ENCODE measurements at regions not wholly inside any gene's neighbourhood (a gene's known extent, or its start where the extent isn't known, plus 50 kb on each side); places are given as distances from the start of the nearest gene placed in this dataset.

DNA sequence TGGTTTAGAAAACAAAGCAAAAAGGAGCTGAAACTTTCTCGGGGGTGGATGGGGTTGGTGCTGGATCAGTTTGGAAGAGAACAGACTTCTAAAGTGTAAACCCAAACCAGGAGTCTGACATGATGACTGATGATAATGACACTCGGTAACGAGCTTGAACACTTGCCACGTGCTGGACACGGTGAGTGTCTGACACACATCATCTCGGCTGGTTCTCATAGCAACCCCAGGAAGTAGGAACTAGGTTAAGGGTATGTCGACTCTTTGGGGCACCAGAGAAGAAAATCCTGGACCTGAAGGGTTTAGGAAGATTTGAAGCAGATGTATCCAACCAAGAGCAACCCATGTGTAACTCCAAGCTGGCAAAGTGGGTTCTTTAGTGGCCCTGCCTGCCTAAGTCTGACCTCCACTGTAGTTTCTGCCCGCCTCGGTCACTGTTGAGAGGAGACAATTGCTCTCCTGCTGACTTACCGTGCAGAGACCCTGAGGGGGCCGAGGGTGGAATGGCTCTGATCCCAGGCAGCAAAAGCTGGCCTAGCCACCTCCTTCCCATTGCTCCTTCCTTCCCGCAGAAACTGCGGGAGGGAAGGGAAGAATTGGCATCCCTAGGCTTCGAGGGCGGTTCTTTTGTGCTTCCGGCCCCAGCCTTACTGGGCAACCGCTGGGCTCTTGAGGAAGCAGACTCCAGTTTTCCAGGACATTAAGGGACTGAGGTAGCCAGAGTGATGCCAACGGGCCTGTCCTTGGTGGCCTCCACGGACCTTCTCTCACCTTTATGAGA lies 156.0 kb downstream of the TOMM20 start:
- DNase-seq: no peak

DNA sequence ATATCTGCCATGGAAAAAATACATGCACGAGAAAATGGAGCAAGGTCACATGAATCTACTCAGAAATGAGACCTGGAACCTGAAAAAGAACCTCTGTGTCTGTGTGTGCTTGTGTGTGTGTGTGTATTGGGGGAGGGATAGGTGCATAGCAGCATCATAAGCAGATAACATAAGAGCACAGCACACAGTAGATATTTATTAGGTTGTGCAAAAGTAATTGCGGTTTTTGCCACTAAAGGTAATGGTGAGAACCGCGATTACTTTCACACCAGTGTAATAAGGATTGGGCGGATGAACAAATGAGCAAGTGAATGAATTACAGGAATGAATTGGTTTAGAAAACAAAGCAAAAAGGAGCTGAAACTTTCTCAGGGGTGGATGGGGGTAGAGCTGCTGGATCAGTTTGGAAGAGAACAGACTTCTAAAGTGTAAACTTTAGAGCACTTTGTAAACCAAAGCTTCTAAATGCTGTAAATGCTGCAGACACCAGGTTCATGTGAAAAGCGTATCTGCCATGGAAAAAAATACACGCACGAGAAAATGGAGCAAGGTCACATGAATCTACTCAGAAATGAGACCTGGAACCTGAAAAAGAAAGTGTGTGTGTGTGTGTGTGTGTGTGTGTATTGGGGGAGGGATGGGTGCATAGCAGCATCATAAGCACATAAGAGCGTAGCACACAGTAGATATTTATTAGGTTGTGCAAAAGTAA lies 156.9 kb downstream of the TOMM20 start:
- no peak for DNase-seq

DNA sequence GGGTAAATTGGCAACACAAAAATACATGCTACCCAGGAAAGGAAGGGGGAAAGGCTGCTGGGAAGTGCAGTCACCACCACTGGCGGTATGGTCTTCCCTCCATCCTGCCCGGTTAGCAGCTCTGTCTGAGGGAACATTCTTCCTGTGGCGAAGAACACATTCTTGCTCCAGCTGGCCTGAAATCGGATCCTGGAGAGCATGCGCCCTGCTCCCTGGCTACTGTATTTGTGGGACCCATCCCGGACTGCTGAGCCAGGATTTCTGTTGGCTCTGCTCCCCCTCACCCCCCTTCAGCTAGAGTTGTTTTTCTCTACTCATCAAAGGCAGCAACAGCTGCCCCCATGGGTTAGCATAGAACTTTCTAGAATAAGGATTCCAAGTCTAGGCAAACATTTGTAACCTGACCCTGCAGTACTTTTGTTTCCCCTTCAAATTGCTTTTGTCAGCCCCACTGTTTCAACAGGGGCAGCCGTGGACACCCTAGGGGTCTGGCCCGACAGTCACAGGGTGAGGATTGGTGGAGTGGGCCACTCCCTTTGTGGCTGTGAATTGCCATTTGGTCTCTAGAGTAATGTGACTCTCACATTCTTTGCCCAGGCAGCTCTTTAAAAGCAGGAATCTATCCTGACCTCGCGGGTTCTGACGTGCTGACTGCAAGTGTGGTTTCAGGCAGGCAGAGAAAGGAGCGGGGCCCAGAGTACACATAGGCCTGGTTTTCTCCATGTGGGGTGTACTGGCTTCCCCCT lies 157.7 kb downstream of the TOMM20 start:
- DNase-seq: no peak

DNA sequence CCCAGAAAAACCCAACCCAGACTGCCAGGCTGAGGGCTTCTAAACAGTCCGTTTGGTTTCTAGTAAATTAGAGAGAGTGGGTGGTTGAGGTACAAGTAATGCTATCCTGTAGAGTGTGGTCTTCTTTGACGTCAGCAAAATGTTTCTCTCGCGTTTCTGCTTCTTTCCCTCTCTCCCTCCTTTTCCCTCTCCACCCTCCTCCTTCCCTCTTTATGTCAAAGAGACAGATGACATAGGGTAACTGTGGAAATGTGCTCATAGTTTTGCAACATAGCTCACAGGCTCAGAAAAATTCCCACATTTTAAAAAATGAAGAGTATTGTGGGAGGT lies 158.3 kb downstream of the TOMM20 start:
- DNase-seq: no peak

DNA sequence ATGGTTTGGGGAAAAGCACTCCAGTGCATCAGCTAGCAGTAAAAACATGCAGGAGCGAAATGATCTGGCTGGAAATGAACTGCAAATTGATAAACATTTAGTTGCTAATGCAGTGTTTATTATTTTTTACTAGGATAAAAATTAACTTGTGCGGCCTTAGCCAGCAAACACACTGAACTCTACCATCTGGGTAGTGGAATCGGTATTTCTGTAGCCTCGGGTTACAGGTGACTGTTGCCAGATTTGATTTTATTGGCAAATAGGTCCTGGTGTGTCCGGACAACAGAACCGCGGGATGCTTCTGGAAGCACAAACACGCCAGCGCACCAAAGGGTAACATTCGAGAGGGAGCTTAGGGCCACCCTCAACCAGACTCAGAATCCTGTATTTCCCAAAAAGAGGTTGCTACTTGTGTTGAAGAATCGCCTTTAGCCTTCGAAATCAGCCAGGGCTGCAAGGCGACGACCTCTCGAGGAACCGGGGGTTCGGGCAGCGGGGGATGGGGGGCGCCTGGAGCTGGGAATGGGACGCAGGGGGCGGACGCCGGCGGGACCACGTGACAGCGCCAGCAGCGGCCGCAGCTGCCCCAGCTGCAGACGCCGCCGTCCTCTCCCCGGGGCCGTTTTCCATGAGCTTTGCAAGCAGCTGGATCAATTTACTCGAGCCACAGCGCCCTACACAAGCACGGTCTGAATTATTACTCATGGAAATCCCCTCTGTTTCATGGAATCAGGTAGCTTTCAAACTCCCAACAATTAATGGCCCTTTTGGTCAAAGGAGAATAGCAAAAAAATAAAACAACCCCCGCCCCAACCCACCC lies 158.8 kb downstream of the TOMM20 start:
- peak; percentile 37 for DNase-seq

DNA sequence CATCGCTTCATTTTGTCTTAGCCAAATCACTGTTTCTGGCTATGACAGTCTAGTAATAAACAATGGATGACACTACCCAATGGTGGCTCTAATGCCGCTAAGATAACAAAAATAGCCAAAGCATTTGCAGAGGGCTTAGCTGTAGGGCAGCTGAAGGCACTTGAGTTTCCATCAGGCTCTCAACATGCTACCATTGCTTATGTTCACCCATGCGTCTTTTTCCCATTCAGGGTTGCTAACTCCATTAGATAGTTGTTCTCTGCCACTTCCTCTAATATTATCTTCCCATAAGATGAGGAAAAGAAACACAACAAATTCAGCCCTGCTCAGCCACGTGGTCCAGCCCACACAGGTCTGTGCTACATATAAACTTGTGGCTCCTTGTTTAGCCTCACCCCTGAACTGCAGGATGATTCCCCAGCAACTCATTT lies 159.6 kb downstream of the TOMM20 start:
- DNase-seq: no peak

DNA sequence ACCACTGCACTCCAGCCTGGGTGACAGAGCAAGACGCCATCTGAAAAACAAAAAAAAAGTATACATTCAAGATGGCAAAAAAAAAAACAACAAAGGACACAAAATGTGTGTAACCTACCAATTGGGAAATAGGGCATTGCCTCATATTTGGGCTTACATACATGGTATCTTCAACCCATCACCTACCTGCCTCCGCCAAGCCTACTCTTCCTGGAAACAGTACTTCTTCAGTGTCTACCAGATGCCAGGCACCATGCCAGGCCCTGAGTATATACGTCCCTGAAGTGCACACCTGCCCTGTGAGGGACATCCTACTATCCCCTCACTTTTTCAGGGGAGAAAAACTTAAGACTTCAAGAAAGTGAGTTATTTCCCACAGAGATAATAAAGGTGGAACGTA lies 160.2 kb downstream of the TOMM20 start:
- no peak for DNase-seq

DNA sequence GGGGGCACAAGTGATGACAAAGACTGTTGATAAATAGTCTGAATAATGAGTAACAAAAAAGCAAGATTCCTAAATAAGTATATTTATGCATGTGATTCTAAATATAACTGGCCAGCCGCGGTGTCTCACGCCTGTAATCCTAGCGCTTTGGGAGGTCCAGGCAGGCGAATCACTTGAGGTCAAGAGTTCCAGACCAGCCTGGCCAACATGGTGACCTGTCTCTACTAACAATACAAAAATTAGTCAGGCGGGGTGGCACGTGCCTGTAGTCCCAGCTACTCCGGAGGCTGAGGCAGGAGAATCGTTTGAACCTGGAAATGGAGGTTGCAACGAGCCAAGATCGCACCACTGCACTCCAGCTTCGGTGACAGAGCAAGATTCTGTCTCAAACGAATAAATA lies 161.5 kb downstream of the TOMM20 start:
- no peak for DNase-seq

DNA sequence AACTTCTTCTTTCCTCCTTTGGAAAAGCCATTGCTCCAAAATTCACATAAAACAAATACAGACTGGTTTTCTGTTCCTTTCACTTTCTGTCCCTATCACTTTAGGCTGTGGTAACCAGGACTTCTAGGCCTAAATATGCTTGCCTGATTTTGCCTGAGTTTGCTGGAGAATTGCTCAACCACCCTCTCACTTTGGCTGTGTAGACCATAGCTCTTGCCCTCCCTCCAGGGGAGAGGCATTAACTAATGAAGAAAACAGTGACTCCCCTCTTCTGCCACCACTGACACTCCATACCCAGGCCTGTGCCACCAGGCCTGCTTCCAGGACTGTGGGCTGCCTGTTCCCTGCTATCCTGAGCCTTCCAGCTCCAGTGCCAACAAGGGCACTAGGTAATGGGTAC lies 163.5 kb downstream of the TOMM20 start:
- no peak for DNase-seq

DNA sequence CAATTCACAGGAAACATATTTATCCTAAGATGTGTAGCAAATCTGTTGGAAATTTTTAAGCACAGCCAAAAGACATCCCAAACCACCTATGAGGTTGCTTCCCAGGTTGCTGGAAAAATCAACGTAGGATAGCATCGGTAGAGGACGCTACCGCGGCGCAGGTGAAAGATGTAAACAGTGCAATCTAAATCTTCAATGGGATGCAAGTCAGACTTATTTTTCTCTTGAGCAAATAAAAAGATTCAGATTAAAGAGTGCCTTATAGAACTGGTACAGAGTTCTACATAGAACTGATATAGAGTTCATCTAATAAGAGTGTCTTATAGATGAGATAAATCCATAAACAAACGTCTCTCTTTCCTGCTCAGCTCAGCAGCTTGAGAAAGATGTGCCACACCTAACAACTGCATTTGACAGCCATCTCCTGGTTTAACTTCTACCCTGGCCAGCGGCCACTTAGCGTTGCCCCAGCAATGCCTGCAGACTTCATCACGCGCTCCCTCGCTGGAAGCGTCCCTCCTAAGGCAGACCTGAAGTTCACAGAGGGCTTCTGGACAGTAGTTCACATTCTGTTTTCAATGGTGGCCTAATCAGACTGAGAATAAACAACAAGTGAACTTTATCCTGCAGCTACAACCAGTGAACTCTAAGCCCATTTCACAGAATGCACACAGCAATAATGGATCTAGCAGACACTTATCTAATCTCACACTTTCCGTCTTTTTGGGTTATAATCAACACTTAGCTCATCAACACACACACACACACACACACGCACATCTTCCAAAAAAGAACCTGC lies 164.5 kb downstream of the TOMM20 start:
- no peak for DNase-seq

DNA sequence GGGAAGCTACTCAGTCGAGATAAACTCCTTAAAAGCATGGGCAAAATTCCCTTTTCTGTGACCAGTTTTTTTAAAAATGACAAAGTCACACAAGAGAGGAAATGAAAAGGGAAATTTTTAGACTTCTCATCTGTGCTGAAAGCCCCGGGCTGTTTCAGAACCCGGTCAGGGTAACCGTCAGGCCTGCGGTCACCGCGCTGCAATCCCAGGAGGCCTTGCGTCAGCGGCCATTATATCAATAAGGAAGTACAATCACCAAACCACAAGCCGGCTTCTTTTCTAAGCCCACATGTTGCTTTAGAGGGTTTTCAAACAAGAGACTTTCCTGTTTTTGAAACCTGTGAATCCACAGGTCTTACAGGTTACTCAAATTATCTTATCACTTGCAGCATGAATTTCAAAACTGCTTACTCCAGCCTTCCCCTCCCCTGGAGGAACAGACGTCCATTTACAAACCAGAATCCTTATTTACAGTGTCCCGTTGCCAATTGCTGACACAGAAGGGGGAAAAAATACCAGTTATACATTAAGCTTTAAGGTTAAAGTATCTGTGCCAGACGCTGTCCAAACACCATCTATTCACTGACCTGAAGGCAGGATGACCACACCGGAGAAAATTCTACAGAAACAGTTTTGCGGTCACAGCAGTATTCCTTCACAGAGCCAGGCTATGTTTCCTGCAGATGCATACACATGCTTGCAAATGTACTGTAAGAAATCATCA lies 165.3 kb downstream of the TOMM20 start:
- DNase-seq: no peak

DNA sequence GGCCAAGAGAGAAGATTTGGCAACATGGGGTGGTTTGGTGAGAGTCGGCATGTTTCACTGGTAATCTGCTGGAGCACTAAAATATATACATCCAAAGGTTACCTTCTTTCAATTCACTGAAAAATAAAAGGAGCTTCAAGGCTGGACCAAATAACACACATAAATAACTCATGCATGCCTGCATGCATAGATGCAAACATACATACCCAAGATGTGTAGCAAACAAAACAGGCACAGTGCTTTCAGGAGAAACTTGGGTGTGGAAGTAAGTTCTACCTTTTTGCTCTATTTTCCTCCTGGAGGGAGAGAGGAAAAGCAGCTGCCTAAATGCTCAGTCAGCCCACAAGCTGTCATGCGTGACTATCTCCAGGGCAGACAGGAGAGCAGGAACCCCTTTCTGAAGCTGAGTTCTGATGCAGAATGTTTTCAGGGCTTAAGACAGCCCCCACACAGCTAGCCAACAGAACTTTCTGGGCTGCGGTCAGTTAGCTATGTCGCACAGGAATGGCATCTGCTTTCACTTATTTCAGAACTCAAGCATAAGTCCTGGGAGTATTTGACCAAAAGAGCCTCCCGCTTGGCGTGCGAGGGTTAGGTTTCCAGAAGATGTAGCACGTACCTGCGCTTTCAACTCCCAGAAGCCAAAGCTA lies 166.2 kb downstream of the TOMM20 start:
- DNase-seq: peak; percentile 42

DNA sequence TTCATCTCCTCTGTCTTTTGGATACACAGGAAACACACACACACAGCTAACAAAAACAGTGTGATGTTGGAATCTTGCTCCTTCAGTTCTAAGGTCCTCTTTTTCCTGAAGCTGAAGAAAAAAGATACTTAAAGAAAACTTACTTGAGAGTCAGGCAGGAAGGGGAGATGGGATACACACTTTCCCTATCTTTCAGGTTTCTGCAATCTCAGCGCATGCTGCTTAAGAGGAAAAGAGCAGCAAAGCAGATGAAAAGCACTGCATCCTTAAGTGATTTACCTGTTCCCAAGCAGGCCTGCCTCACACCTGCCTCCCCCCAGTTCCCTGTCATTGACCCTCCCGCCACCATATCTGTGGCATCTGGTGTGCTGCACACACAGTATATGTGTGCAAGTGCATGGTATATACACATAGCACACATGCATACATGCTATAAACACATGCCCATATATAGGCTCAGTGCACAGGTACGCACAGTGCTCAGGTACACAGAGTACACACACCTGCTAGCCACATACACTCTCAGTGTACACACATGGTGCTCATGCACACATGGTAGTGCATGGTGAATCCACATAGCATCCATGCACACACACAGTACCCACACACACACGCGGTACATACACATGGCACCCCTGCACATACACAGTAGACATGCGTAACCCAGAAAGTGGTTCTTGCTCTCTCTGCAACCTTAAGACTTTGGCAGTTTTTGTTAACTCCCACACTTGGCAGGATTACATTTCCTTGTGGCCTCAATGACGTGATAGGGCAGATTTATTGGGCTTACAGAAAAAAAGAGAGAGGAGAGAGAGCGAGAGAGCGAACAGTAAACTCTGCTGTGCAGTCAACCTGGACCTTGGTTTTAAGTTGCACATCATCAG lies 166.9 kb downstream of the TOMM20 start:
- no peak for DNase-seq

DNA sequence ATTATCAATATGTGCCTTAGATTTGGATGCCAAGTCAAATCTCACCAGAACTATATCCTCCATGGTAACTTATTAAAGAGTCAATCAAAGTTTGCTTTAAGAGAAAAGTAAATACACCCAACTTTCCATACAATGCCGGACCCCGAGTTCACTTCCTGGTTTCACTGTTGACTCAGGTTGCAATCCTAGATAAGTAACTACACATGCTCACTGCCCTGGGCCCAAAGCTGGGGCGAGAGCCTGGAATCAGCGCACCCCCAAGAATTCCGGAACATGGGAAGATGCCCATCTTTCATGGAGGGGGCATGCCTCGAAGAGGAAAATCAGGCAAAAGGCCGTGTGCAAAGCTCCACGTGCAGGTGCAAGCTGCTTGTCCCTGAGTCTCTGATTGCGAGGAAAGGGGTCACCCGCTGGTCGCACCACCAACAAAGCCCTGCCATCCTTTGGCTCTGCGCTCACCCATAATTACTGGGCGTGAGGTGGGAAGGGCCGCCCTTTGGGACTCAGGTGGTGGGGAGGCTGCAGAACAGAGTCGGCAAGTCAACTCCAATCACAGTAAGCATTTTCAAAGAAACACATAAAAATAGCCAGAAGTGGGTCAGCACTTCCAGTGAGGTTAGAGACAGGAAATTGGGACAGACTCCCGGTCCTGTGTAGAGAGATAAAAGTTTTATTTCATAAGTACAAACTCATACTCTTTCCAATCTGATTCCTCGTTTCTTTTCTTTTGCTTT lies 167.7 kb downstream of the TOMM20 start:
- no peak for DNase-seq

DNA sequence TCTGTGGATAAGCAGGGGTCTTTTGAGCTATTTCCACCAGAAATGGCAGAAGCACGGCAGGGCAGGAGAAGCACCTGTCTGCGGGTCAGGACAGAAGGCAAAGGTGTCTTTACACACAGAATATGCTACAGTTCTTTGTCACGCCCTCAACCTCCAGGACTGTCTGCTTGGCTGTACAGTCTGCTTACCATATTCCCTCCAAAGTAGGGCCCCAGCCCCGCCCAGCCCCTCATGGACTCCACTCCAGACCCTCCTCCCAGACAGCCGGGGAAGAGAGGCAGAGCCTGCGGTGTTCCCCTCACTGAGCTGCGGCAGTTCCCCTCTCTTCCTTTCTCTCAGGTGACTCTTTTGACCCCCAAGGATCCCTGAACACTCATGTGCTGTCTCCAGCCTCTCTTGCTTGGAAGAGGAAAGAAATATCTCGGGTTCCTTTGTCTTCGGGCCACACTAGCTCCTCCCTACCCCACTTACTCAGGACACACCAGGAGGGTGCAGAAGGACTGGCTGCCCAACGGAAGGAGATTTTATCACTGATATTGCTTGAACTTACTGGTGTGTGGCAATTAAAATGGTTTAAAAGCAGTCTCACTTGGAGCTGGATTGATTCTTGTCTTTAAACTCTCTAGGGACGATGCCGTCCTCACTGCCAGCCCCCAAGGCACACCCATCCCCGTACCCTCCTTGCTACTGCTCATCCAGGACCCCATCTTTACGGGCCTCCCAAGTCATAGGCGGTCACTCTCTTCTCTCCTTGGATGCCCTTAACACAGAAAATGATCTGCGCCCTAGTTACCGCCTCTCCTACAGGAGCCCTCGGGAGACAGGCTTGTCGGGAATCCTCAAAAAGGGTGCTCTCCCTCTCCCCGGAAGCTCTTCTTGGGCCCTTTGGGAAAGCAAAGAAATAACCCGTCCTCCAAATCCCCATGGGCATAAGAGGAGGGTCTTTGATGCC lies 169.7 kb downstream of the TOMM20 start:
- DNase-seq: no peak

DNA sequence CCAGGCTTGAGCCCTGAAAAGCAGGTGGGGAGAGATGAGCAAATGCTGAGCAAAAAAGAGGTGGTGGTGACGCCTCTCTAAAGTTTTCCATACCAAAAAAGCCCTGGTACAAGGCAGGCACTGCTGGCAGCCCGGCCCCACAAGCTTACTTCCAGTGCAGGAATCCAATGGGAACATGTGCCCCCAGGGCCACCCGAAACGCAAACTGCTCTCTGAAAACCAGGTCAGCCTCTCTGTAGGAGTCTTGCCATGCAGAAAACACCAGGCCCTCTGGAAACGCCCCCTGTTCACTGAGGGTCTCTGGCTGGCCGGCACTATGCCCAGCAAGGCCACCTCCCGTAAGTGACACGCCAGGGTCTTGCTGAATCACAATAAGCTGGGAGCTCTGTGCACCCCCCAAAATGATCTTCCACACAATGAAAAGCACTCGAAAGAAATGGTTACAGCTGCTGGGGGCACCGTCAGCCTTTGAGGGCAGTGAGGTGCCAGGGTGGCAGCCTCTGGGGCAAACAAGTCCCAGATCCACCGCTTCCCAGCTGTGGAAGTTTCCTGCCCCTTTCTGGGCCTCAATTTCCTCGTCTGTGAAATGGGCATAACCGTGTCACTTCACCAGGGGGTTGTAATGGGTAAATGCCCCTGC lies 170.5 kb downstream of the TOMM20 start:
- no peak for DNase-seq

DNA sequence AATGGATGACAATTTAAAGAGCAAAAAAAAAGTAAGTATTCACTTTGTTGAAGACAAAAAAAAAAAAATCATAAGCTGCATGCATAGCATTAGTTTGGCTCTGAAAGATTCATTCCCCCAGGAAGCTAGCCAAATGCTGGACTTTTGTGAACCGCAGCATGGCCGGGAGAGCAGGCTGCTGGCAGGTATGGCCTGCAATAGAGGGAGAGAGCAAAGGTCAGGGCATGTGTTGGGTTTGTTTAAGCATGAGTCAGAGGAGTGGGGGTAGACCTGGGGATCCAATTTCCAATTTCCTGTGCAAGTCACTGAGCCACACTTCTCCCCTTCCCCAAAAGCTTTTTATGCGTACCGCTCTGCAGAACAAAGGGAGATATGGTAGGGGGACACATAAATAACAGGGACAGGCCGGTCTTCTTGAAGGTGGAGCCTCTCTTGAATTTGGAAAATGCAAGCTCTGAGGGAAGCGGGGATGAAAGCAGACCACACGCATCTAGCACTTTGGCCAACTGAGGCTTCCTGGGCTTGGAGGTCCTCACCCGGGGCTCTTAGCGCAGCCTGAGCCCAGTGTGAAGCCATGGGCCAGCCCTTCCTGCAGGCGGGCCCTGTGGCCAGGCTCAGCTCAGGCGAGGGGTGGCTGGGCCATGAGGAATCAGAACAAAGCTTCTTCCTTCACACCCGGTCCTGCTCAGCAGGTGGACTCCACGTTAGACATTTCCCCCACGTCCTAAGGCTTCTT lies 171.1 kb downstream of the TOMM20 start:
- DNase-seq: no peak

Measured in NCI-H526 treated with DMSO at 0.1 percent for 48 hours (cell line).